HuH-7 (cell line): ENCODE measurements at regions not wholly inside any gene's neighbourhood (a gene's known extent, or its start where the extent isn't known, plus 50 kb on each side); places are given as distances from the start of the nearest gene placed in this dataset.

Experiments used
- DNase-seq: peaks from one replicate; pipeline ENCODE4 v3.0.0; 2011; ENCODE audit warnings: low spot score

DNA sequence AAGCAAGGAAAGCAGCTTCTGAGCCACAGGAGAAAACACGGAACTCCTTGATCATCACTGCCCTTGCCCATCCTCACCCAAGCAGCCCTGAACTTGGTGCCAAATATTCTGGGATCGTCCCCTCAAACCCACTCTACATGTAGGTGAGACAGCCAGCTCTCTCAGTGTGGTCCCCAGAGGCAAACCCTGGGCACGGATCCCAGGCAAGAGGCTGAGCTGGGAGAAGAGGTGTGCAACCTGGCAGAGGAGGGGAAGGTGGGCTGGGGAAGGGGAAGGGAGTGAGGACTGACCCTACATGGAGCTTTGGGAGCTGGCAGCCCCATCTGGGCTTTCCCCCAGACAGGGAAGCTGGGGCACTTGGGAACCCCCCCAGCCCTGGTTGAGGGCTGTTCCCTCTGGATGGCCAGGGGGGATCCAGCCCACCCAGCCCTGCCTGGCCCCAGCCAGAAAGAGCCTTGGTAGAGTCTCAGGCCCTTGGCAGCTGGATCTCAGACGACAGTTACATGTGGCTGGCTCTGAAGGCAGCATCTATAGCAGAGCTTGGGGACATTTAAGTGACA is 186.2 kb upstream of the CST7 start:
- no peak for DNase-seq

- no peak for DNase-seq
Measured at GRCh38 chr20:24763386-24764026, 185.6 kb upstream of the CST7 start.

DNA sequence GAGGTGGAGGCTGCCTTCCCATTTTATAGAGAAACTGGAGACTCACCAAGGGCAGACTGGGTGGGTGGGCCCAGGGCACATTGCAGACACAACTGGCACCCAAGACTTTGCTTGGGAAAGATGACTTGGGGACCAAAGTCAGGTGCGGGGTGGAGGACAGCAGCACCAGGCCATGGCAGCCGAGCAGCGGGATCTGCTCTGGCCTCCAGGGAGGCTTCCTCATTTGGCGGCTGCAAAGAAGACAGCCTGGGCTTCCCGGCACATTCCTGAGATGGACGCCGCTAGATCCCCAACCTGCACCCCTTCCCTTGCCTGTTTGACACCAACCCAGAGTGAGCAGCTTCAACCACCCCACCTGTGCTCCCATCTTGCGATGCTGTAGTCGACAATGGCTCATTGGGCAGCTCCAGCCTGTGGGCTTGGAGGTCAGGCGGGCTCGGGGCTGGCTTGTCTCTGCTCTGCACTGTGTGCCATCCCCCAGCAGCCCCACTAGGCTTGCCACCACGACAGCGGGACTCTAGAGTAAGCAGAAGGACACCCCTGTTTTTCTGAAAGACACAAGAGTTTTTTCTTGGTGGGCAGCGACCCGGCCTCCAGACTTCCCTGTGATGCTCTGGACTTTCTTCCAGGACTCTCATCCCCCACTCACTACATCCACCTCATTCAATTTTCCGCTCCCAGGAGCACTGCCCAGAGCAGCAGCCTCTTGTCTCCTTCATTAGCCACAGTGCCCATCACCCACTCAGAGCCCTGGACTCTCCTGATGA is 184.9 kb upstream of the CST7 start:
- no peak for DNase-seq

- DNase-seq, result no peak
Measured at GRCh38 chr20:24764794-24765202, 184.3 kb upstream of the CST7 start.

GRCh38 chr20:24765316-24766142 is 183.5 kb upstream of the CST7 start:
- DNase-seq, result no peak

DNA sequence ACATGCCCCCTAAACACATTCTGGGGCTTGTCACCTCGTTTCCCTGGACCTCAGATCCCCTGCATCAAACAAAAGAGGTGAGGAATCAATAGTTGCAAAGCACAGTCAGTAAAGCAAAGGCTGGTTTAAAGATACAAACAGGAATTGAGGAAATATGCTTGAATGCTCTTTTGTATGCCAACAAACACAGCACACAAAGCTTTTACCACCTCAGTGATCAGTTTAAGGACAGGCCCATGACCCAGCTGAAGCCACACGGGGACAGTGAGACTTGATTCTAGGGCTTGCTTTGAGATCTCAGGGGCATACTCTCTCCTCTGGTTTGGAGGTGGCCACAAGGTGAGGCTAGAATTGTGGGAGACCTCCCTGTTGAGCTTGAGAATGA is 182.9 kb upstream of the CST7 start:
- no peak for DNase-seq

GRCh38 chr20:24766826-24767622 is 182.0 kb upstream of the CST7 start:
- DNase-seq, result no peak

DNA sequence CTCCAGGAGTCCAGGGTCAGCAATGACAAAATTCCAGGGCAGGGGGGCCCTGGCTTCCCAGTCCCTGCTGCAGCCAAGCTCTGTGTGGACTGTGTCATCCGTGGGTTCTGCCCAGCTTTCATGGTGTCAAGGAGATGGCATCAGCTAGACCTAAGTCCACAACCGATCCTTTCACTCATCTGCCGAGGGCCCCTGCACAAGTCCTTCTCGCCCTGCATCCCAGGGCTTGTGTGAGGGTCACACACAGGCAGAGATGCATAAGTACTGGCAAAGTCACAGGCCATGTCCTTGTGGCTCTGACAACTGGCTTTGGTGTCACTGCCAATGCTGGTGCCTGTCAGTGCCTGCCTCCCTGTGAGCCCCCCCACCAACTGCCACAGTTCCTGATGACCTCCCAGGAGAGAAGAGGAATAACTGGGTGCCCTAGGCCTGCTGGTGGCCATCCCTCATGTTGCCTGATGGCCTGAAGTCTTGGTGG is 181.4 kb upstream of the CST7 start:
- no peak for DNase-seq

- no peak for DNase-seq
Measured at GRCh38 chr20:24768201-24768636, 180.8 kb upstream of the CST7 start.

- DNase-seq, result no peak
Measured at GRCh38 chr20:24768713-24769601, 180.1 kb upstream of the CST7 start.

GRCh38 chr20:24769878-24770627 is 179.0 kb upstream of the CST7 start:
- DNase-seq, result no peak

GRCh38 chr20:24770628-24771541 is 178.2 kb upstream of the CST7 start:
- no peak for DNase-seq

DNA sequence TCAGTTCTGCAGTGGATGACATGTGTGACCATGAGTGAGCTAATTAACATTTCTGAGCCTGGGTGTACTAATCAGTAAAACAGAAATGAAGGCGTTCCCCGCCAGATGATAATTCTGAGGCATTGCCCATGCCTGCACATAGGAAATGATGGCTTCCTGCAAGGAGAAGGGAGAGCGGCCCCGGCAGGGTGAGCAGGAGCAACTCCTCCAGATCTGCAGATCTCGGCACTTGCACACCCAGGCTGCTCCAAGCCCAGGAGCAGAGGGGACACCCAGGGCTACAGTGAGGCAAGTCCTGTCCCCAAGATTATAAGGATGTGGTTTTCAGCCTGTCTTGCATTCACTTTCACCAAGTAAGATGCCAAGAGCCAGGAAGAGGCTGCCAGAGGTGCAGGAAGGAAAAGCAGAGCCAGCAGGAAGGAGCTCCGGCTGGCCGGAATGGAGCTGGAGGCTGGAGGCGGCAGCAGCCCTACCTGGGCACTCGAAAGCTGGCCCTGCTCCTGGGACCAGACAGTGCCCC is 177.5 kb upstream of the CST7 start:
- DNase-seq, result no peak

DNA sequence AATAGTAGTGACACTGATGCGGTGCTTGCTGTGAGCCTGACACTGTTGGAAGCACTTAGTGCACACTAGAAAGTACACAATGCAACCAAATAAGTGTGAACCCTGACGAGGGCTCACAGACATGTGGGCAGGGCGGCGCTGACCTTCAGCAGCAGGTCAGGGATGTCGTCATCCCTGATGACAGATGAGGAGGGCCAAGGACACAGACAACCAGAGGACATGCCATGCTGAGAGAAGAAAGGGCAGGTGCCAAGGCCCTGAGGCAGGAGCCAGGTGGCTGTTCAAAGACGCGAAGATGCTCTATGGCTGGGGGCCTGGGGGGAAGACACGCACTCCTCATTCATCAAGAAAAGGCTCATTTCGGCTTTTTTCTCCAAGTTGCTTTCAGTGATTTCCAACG is 176.4 kb upstream of the CST7 start:
- DNase-seq, result no peak

GRCh38 chr20:24773168-24773567 is 175.9 kb upstream of the CST7 start:
- DNase-seq, result no peak

GRCh38 chr20:24773751-24774201 is 175.3 kb upstream of the CST7 start:
- no peak for DNase-seq

DNA sequence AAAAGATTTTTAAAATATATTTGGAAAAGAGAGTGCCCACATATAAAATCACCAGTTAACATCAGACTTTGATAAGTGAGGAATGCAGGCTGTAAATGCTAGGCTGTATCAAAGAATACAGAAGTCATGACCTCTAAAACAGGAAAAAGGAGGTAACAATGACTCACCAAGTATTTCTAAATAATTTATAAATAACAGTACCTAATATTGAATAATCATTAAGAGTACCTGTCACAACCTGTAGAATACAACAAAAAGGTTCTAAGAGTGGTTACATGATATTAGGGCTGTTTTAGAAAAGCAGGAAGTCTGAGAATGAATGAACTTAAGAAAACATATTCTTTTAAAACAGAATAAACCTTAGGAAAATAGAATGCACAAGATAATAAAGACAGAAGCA is 173.1 kb upstream of the CST7 start:
- no peak for DNase-seq

DNA sequence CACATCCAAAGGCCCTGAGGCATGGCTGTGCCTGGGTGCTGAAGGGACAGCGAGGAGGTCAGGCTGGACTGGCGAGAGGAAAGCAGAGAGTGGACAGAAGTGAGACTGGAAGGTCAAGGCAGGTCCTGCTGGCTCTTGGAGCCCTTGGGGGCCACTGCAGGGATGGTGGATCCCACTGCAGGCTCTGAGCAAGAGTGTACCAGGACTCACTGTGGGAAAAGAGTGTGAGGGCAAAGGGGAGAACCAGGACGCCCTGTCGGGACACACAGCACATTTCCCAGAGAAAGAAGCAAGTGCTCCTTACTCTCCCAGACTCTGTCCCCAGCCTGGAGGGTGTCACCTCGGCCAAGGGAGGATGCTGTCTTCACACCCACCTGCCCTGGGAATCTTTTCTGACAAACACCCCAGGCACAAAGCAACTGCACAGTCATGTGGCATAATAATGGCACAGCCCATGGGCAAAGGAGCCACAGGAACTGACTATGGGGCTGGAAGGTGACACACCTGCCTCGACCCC is 172.3 kb upstream of the CST7 start:
- no peak for DNase-seq
